A549 (cell line): ENCODE measurements at regions not wholly inside any gene's neighbourhood (a gene's known extent, or its start where the extent isn't known, plus 50 kb on each side); places are given as distances from the start of the nearest gene placed in this dataset.

Experiments
- ESRRA ChIP-seq: fragments of 150-350 bp; IDR thresholded peaks from 2 replicates; pipeline ENCODE4 v1.6.1; 2014; ENCODE audit warnings: mild to moderate bottlenecking, low read length, borderline replicate concordance
- MAX ChIP-seq: IDR thresholded peaks from 2 replicates; pipeline ENCODE4 v1.6.1; 2012
- NFE2L2 ChIP-seq: fragments of 150-350 bp; conservative IDR thresholded peaks from 2 replicates; pipeline ENCODE4 v1.6.1; 2014; ENCODE audit warnings: low read length
- POLR2A ChIP-seq: IDR thresholded peaks from 2 replicates; pipeline ENCODE4 v1.6.1; 2012; ENCODE audit warnings: mild to moderate bottlenecking, low read length
- POLR2AphosphoS2 ChIP-seq: conservative IDR thresholded peaks from 2 replicates; pipeline ENCODE4 v1.6.1; 2012; ENCODE audit warnings: low read length, improper control_type of control experiment, inconsistent platforms
- RARB ChIP-seq: fragments of 250-450 bp; sonication (Bioruptor Pico); IDR thresholded peaks from 2 replicates; pipeline ENCODE4 v1.8.0; 2021; ENCODE audit warnings: mild to moderate bottlenecking, moderate library complexity
- TF ChIP-seq, protein P1 (sequence below): fragments of >200 bp; sonication (Bioruptor Twin); formaldehyde crosslinking; IDR thresholded peaks from 3 replicates; pipeline ENCODE4 v1.5.1; 2016
- TF ChIP-seq, protein P2 (sequence below): fragments of 200-600 bp; sonication (generic); IDR thresholded peaks from 2 replicates; pipeline ENCODE4 v1.6.1; 2016; ENCODE audit warnings: antibody characterized with exemption, mild to moderate bottlenecking, moderate library complexity

DNA sequence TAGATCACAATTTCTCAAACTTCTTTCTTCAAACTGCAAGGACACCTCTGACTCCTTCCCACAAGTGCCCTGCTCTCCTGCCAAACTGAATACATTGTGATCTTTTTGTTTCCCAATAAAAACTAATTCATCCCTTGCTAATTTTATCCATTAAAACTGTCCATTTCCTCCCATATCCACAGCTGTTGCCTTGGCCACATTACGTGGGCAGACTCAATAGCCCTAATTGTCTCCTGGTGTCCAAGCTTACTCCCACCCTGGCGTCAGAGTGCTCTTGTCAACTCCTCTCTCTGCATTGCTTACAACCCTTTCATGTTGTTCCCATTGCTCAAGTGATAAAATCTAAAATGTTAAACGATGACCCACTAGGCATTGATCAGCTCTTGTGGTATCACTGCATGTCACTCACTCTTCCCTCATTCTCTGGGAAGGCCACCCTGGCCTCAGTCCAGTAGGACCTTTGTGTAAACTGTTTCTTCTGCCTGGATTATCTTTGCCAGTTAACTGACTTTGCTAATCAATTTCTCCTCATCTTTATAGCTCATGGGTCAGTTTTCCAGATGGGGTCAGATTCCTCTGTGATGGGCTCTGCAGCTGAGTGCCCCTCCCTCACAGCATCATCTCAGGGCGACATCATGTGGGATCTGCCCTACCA is 525.0 kb downstream of the SLC4A3 start:
- TF ChIP-seq MAX: no peak
- no peak for TF ChIP-seq NFE2L2
- TF ChIP-seq POLR2AphosphoS2: no peak
- TF ChIP-seq ESRRA: no peak
- TF ChIP-seq, protein P1, sequence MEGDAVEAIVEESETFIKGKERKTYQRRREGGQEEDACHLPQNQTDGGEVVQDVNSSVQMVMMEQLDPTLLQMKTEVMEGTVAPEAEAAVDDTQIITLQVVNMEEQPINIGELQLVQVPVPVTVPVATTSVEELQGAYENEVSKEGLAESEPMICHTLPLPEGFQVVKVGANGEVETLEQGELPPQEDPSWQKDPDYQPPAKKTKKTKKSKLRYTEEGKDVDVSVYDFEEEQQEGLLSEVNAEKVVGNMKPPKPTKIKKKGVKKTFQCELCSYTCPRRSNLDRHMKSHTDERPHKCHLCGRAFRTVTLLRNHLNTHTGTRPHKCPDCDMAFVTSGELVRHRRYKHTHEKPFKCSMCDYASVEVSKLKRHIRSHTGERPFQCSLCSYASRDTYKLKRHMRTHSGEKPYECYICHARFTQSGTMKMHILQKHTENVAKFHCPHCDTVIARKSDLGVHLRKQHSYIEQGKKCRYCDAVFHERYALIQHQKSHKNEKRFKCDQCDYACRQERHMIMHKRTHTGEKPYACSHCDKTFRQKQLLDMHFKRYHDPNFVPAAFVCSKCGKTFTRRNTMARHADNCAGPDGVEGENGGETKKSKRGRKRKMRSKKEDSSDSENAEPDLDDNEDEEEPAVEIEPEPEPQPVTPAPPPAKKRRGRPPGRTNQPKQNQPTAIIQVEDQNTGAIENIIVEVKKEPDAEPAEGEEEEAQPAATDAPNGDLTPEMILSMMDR: no peak
- TF ChIP-seq POLR2A: no peak
- TF ChIP-seq, protein P2, sequence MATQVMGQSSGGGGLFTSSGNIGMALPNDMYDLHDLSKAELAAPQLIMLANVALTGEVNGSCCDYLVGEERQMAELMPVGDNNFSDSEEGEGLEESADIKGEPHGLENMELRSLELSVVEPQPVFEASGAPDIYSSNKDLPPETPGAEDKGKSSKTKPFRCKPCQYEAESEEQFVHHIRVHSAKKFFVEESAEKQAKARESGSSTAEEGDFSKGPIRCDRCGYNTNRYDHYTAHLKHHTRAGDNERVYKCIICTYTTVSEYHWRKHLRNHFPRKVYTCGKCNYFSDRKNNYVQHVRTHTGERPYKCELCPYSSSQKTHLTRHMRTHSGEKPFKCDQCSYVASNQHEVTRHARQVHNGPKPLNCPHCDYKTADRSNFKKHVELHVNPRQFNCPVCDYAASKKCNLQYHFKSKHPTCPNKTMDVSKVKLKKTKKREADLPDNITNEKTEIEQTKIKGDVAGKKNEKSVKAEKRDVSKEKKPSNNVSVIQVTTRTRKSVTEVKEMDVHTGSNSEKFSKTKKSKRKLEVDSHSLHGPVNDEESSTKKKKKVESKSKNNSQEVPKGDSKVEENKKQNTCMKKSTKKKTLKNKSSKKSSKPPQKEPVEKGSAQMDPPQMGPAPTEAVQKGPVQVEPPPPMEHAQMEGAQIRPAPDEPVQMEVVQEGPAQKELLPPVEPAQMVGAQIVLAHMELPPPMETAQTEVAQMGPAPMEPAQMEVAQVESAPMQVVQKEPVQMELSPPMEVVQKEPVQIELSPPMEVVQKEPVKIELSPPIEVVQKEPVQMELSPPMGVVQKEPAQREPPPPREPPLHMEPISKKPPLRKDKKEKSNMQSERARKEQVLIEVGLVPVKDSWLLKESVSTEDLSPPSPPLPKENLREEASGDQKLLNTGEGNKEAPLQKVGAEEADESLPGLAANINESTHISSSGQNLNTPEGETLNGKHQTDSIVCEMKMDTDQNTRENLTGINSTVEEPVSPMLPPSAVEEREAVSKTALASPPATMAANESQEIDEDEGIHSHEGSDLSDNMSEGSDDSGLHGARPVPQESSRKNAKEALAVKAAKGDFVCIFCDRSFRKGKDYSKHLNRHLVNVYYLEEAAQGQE: no peak
- TF ChIP-seq RARB (CRISPR knock-in tag): no peak
